ENCODE measurements at regions not wholly inside any gene's neighbourhood (a gene's known extent, or its start where the extent isn't known, plus 50 kb on each side); places are given as distances from the start of the nearest gene placed in this dataset.

GRCh38 chr4:164440199-164440598 lies 313.7 kb upstream of the SMIM31 start:
- H3K4me2 ChIP-seq (ENCODE audit: low read depth, low read length): no peak overlapping the region
- no peak overlapping the region for H3K27ac ChIP-seq (ENCODE audit: low read length)
- no peak for DNase-seq
- H3K4me3 ChIP-seq (ENCODE audit: low read length): no peak overlapping the region
- no peaks in the 10 kb centered on the region for H3K4me1 ChIP-seq (ENCODE audit: low read length)
- no peaks in the 10 kb centered on the region for H3K9me2 ChIP-seq (replicated peaks; ENCODE audit: insufficient read depth, low read length)
- no peaks in the 10 kb centered on the region for H3K36me3 ChIP-seq (replicated peaks; ENCODE audit: insufficient read depth, low read length)
- no peaks in the 10 kb centered on the region for H4K20me1 ChIP-seq (ENCODE audit: insufficient read depth, low read length)
- H3F3A ChIP-seq (ENCODE audit: insufficient read depth, low read length): no peaks in the 10 kb centered on the region
- no peaks in the 10 kb centered on the region for H3K9me3 ChIP-seq (replicated peaks; ENCODE audit: insufficient read depth, low read length)
- no peaks in the 10 kb centered on the region for H3K27me3 ChIP-seq (replicated peaks; ENCODE audit: insufficient read depth, low read length)
- no peaks in the 10 kb centered on the region for H3K79me2 ChIP-seq (ENCODE audit: low read length)
- H3K9ac ChIP-seq (ENCODE audit: low read length): no peak overlapping the region
- TF ChIP-seq CTCF (IDR thresholded peaks at IDR 0.05; ENCODE audit: low read length): no peak
- no peak for TF ChIP-seq EZH2 (optimal IDR thresholded peaks at IDR 0.05; ENCODE audit: low read depth, low read length)
- no peak for TF ChIP-seq EZH2phosphoT487 (IDR thresholded peaks at IDR 0.05; ENCODE audit: low read length)
- H2AFZ ChIP-seq (ENCODE audit: low read length): no peak overlapping the region

GRCh38 chr4:164441109-164441508 lies 312.8 kb upstream of the SMIM31 start:
- H3K27ac ChIP-seq (ENCODE audit: low read length): no peak overlapping the region

GRCh38 chr4:164442180-164442579 lies 311.8 kb upstream of the SMIM31 start:
- Histone ChIP-seq H3K4me2 (ENCODE audit: low read depth, low read length) (no peak overlapping the region), H3K27ac (ENCODE audit: low read length) (no peak overlapping the region), H3F3A (ENCODE audit: insufficient read depth, low read length) (no peaks in the 10 kb centered on the region), H3K9me2 (replicated peaks; ENCODE audit: insufficient read depth, low read length) (no peaks in the 10 kb centered on the region), H3K79me2 (ENCODE audit: low read length) (no peaks in the 10 kb centered on the region), H3K27me3 (replicated peaks; ENCODE audit: insufficient read depth, low read length) (no peaks in the 10 kb centered on the region), H3K9ac (ENCODE audit: low read length) (no peak overlapping the region), H2AFZ (ENCODE audit: low read length) (no peak overlapping the region), H3K9me3 (replicated peaks; ENCODE audit: insufficient read depth, low read length) (no peaks in the 10 kb centered on the region), H4K20me1 (ENCODE audit: insufficient read depth, low read length) (no peaks in the 10 kb centered on the region), H3K36me3 (replicated peaks; ENCODE audit: insufficient read depth, low read length) (no peaks in the 10 kb centered on the region), H3K4me1 (ENCODE audit: low read length) (no peaks in the 10 kb centered on the region), H3K4me3 (ENCODE audit: low read length) (no peak overlapping the region)
- no peak for DNase-seq
- TF ChIP-seq EZH2phosphoT487 (IDR thresholded peaks at IDR 0.05; ENCODE audit: low read length) (no peak), CTCF (IDR thresholded peaks at IDR 0.05; ENCODE audit: low read length) (no peak), EZH2 (optimal IDR thresholded peaks at IDR 0.05; ENCODE audit: low read depth, low read length) (no peak)

More at GRCh38 chr4:164441109-164441508, 312.8 kb upstream of the SMIM31 start:
- DNase-seq: no peak
- TF ChIP-seq EZH2 (optimal IDR thresholded peaks at IDR 0.05; ENCODE audit: low read depth, low read length): no peak
- no peak for TF ChIP-seq EZH2phosphoT487 (IDR thresholded peaks at IDR 0.05; ENCODE audit: low read length)
- no peak for TF ChIP-seq CTCF (IDR thresholded peaks at IDR 0.05; ENCODE audit: low read length)
- Histone ChIP-seq H3K4me1 (ENCODE audit: low read length) (no peaks in the 10 kb centered on the region), H2AFZ (ENCODE audit: low read length) (no peak overlapping the region), H3K9ac (ENCODE audit: low read length) (no peak overlapping the region), H3K36me3 (replicated peaks; ENCODE audit: insufficient read depth, low read length) (no peaks in the 10 kb centered on the region), H3K27me3 (replicated peaks; ENCODE audit: insufficient read depth, low read length) (no peaks in the 10 kb centered on the region), H3K4me3 (ENCODE audit: low read length) (no peak overlapping the region), H3K79me2 (ENCODE audit: low read length) (no peaks in the 10 kb centered on the region), H3K9me3 (replicated peaks; ENCODE audit: insufficient read depth, low read length) (no peaks in the 10 kb centered on the region), H3F3A (ENCODE audit: insufficient read depth, low read length) (no peaks in the 10 kb centered on the region), H3K4me2 (ENCODE audit: low read depth, low read length) (no peak overlapping the region), H4K20me1 (ENCODE audit: insufficient read depth, low read length) (no peaks in the 10 kb centered on the region), H3K9me2 (replicated peaks; ENCODE audit: insufficient read depth, low read length) (no peaks in the 10 kb centered on the region)
